Hypothalamus (tissue), 51 donors: ENCODE measurements at regions not wholly inside any gene's neighbourhood (a gene's known extent, or its start where the extent isn't known, plus 50 kb on each side); places are given as distances from the start of the nearest gene placed in this dataset.
"Not testable (repeated sequence)": the region's sequence is repeated elsewhere in the genome, so short reads cannot be mapped to it uniquely, and the experiment has no call there.

Experiments used
- DNase-seq, 51 donors: peaks; one replicate each; lab custom pipeline; 2025; lab: John Stamatoyannopoulos, UW

- DNase-seq, result not testable (repeated sequence)
Measured at GRCh38 chr5:121064241-121064640, 600.1 kb downstream of the PRR16 start.

DNA sequence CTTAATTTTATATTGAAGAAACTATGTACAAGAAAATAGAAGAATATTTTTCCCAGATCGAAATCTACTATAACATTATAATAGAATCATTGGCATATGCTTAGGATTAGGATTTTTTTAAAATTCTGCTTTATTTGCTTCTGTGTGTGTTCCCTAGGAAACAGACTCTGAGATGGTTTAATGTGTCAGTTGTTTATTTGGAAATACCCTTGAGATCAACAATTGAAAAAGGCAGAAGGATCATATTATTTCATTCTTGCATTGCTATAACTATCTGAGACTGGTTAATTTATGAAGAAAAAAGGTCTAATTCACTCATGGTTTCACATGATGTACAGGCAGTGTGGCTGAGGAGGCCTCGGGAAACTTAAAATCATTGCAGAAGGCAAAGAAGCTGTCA is 622.6 kb downstream of the PRR16 start:
- DNase-seq, result no peak

DNA sequence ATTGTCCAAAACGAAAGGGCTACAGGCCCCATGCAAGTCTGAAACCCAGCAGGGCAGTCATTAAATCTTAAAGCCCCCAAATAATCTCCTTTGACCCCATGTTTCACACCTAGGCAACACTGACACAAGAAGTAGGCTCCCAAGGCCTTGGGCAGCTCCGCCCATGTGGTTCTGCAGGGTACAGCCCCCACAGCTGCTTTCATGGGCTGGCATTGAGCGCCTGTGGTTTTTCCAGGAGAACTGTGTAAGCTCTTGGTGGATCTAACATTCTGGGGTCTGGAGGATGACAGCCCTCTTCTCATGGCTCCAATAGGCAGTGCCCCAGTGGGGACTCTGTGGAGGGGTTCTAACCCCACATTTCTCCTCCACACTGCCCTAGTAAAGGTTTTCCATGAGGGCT is 623.5 kb downstream of the PRR16 start:
- no peak for DNase-seq

- DNase-seq, result no peak
Measured at GRCh38 chr5:121088341-121088740, 624.2 kb downstream of the PRR16 start.

DNA sequence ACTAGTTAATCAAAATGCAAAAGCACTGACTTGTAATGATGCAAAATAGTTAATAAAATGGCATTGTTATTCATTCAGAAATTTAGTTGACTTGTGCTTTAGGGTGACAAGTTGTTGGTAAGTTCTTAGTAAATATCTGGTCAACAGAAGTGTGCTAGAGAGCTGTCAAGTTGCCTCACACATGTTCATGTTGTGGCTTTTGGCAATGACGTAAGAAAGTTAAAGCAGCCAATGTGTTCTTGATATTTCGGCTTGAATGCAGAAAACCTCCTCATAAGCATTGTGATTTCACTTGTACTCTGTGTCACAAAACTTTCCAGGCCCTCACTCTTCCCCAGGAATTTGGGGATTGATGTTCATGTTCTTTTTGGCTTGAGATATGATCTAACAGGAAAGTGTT is 626.7 kb downstream of the PRR16 start:
- DNase-seq, result no peak

- DNase-seq, result no peak
Measured at GRCh38 chr5:121100931-121101330, 636.8 kb downstream of the PRR16 start.

DNA sequence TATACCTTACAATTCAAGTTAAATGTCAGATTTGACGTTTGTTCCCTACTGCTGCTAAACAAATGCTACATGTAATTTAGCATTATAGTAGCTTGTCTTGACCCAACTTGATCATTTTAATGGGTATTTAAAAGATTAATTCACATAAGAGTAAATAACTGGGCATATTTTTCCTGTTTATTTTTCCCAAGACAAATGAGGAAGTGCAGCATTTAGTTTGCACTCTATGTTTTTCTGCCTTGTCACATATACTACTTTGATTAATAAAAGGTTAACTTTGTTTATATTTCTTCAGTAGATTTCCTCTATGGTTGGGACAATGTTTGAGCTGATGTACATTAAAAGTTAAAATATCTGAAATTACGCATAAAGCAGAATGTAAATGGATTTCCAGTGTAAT is 641.8 kb downstream of the PRR16 start:
- no peak for DNase-seq

- DNase-seq, result not testable (repeated sequence)
Measured at GRCh38 chr5:121106721-121107690, 642.9 kb downstream of the PRR16 start.

- no peak for DNase-seq
Measured at GRCh38 chr5:121108725-121109124, 644.6 kb downstream of the PRR16 start.

DNA sequence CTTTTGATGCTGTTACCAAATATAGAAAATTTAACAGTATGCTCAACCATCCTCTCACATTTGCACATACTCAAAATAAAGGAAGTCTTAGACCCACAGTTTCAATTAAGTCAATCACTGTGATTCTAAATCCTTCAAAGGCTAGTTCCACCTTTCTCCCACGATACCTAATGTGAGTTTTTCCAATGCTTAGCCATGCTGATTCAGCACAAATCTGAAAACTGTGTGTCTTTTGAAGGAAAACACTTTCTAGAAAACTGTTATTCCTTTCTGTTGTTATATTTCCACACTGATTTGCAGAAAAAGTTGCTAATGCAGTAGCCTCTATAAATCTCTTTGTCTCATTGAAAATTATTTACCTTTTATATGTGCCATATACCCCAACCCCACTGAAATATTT is 645.7 kb downstream of the PRR16 start:
- DNase-seq, result no peak

GRCh38 chr5:121121786-121122185 is 657.7 kb downstream of the PRR16 start:
- no peak for DNase-seq

GRCh38 chr5:121138495-121138907 is 674.4 kb downstream of the PRR16 start:
- no peak for DNase-seq

GRCh38 chr5:121138952-121139351 is 674.9 kb downstream of the PRR16 start:
- DNase-seq, result no peak

- DNase-seq, result no peak
Measured at GRCh38 chr5:121144764-121145163, 680.7 kb downstream of the PRR16 start.

- DNase-seq, result no peak
Measured at GRCh38 chr5:121151534-121151933, 687.4 kb downstream of the PRR16 start.

GRCh38 chr5:121152411-121152810 is 688.3 kb downstream of the PRR16 start:
- DNase-seq, result no peak

GRCh38 chr5:121156565-121156964 is 692.5 kb downstream of the PRR16 start:
- no peak for DNase-seq

GRCh38 chr5:121158451-121158850 is 693.2 kb upstream of the FTMT start:
- DNase-seq, result no peak

DNA sequence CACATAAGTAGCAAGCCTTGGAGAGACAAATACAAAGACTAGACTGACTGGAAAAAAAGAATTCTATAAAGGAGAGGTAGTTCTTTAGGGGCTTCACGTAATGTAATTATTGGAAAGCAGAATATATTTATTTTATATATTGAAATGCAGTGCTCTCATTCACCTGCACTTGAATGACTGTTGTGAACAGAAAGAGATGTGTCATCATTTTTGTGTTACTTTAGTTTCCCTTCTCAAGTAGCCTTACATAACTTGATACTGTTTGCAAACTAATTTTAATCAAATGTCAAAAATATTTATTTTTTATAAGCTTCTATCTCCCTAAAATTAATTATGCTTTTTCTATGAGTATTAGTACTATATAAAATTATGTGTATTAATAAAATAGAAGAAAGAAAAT is 691.1 kb upstream of the FTMT start:
- DNase-seq, result no peak

DNA sequence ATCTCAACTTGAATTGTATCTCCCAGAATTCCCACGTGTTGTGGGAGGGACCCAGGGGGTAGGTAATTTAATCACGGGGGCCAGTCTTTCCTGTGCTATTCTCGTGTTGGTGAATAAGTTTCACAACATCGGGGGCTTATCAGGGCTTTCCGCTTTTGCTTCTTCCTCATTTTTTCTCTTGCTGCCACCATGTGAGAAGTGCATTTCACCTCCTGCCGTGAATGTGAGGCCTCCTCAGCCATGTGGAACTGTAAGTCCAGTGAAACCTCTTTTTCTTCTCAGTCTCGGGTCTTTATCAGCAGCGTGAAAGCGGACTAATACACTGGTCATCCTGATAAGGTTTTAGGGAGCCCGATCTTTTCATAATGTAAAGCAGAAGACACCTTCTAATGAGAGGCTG is 687.0 kb upstream of the FTMT start:
- no peak for DNase-seq

DNA sequence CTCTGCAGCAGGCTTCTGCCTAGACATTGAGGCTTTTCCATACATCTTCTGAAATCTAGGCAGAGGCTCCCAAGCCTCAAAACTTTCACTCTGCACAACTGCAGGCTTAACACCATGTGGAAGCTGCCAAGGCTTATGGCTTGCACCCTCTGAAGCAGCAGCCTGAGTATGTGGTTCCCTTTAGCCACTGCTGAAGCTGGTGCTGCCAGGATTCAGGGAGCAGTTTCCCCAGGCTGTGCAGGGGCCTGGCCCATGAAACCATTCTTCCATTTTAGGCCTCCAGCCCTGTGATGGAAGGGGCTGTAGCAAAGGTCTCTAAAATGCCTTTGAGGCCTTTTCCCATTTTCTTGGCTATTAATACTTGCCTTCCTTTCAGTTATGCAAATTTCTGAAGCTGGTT is 680.3 kb upstream of the FTMT start:
- DNase-seq, result no peak

- DNase-seq, result no peak
Measured at GRCh38 chr5:121171834-121172233, 679.8 kb upstream of the FTMT start.

- DNase-seq, result no peak
Measured at GRCh38 chr5:121174351-121174750, 677.3 kb upstream of the FTMT start.
